Fibroblast of lung (primary cell): ENCODE measurements at regions not wholly inside any gene's neighbourhood (a gene's known extent, or its start where the extent isn't known, plus 50 kb on each side); places are given as distances from the start of the nearest gene placed in this dataset.

ENCODE experiments used
- CTCF ChIP-seq, 2 donors: IDR thresholded peaks in 1 of 2; conservative IDR thresholded peaks in 1 of 2; 1 replicate in 1 of 2; 2 replicates in 1 of 2; pipeline ENCODE4 v1.5.1; 2011 to 2012; ENCODE audit warnings: low read length in 2 of 2, control low read depth in 1 of 2, inconsistent platforms in 1 of 2, low read depth in 1 of 2, mild to moderate bottlenecking in 1 of 2
- EZH2 ChIP-seq: IDR thresholded peaks from 2 replicates; pipeline ENCODE4 v1.5.1; 2012; ENCODE audit warnings: low read length, control low read depth, mild to moderate bottlenecking; ENCODE audit errors: missing control alignments

GRCh38 chr14:71566276-71566675, 366.0 kb upstream of the RGS6 start:
- TF ChIP-seq CTCF (conservative IDR thresholded peaks at IDR 0.05 in 1 of 2, IDR thresholded peaks at IDR 0.05 in 1 of 2; ENCODE audit: low read depth in 1 of 2, low read length in 2 of 2) = no peak
- TF ChIP-seq EZH2 = no peak
